CD4-positive, alpha-beta T cell (primary cell): ENCODE measurements at regions not wholly inside any gene's neighbourhood (a gene's known extent, or its start where the extent isn't known, plus 50 kb on each side); places are given as distances from the start of the nearest gene placed in this dataset.

Experiments used
- ATAC-seq: fragments of 200-7000 bp; cut with Tn5 transposase; one replicate; pipeline ENCODE4 v1.10.0; 2022; ENCODE audit warnings: mild to moderate bottlenecking; ENCODE audit not compliant: poor library complexity
- CTCF ChIA-PET: fragments of 350-600 bp; sonication (Branson Sonifier 250); formaldehyde crosslinking; loops from one replicate; lab custom pipeline; 2021; ENCODE audit warnings: antibody characterized with exemption, inconsistent platforms; lab: Charles Lee
- POLR2A ChIA-PET: fragments of 350-600 bp; sonication (Branson Sonifier 250); formaldehyde crosslinking; loops from one replicate; lab custom pipeline; 2021; ENCODE audit warnings: antibody characterized with exemption, inconsistent platforms; lab: Charles Lee
- DNase-seq, 14 experiments: peaks; one replicate each; pipeline ENCODE4 v3.0.0-alpha.2; 2013 to 2020; ENCODE audit warnings: mixed read lengths in 2 of 14
- H3K27ac ChIP-seq, 2 donors: one replicate each; pipeline versions ENCODE4 v1.5.1 to v1.7.0; 2013; ENCODE audit warnings: low read length in 2 of 2, low read depth in 1 of 2, mild to moderate bottlenecking in 1 of 2
- H3K27me3 ChIP-seq, 2 experiments: 1 replicate in 1 of 2; 2 replicates in 1 of 2; pipeline versions ENCODE4 v1.6.1 to v1.7.0; 2013; ENCODE audit warnings: low read length in 2 of 2, control low read depth in 1 of 2, mild to moderate bottlenecking in 1 of 2, moderate library complexity in 1 of 2; ENCODE audit not compliant: insufficient read depth in 2 of 2, control insufficient read depth in 1 of 2
- H3K36me3 ChIP-seq: one replicate; pipeline ENCODE4 v1.6.1; 2013; ENCODE audit warnings: low read length, control low read depth; ENCODE audit not compliant: insufficient read depth
- H3K4me1 ChIP-seq: one replicate; pipeline ENCODE4 v1.6.1; 2013; ENCODE audit warnings: low read length, control low read depth; ENCODE audit not compliant: insufficient read depth
- H3K4me3 ChIP-seq: one replicate; pipeline ENCODE4 v1.5.1; 2013; ENCODE audit warnings: mild to moderate bottlenecking, low read length, moderate library complexity
- H3K9me3 ChIP-seq, 2 experiments: 1 replicate in 1 of 2; 2 replicates in 1 of 2; pipeline versions ENCODE4 v1.6.1 to v1.7.0; 2013; ENCODE audit warnings: low read length in 2 of 2, mild to moderate bottlenecking in 2 of 2, control low read depth in 1 of 2, moderate library complexity in 1 of 2; ENCODE audit not compliant: control insufficient read depth in 1 of 2, insufficient read depth in 1 of 2
- H3K27ac Mint-ChIP-seq: one replicate; pipeline ENCODE4 v1.8.0; 2020; ENCODE audit warnings: mixed read lengths
- H3K27me3 Mint-ChIP-seq: one replicate; pipeline ENCODE4 v1.8.0; 2021; ENCODE audit warnings: mixed read lengths
- H3K36me3 Mint-ChIP-seq: one replicate; pipeline ENCODE4 v1.8.0; 2021; ENCODE audit warnings: low read depth, mixed read lengths
- H3K4me1 Mint-ChIP-seq: one replicate; pipeline ENCODE4 v1.8.0; 2021; ENCODE audit warnings: low read depth, mixed read lengths
- H3K4me3 Mint-ChIP-seq: one replicate; pipeline ENCODE4 v1.8.0; 2020; ENCODE audit warnings: mild to moderate bottlenecking, mixed read lengths
- H3K9me3 Mint-ChIP-seq: one replicate; pipeline ENCODE4 v1.8.0; 2020; ENCODE audit warnings: mixed read lengths
- intact Hi-C, 2 experiments: fragments of 100-400 bp; cut with DNase I in 1 of 2; cut with micrococcal nuclease in 1 of 2; formaldehyde crosslinking; loops; one replicate each; pipeline versions ENCODE4 v1.15.1 to v1.9.0; 2023 to 2025; cut with DNase I, micrococcal nuclease
- TF ChIP-seq, protein P1 (sequence below): fragments of 200-600 bp; IDR thresholded peaks from one replicate; pipeline ENCODE4 v1.8.0; 2022; ENCODE audit warnings: antibody characterized with exemption, mild to moderate bottlenecking

DNA sequence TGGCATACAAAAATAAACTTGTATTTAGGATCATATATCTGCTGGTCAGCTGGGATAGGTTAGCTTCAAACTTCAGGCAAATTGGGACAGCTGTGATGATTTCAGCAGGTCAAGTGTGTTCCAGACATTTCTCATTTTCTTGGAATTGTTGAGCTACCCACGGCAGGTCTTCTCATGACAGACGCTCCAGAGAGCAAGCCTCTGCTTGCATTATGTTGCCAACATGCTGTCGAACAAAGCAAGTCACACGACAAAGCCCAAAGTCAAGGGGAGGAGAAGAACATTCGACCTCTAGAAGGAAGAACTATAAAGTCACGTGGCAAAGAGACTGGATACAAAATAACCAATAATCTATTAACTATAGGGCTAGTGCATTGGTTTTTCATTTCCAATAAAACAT lies 103.5 kb downstream of the RAB18 start:
- Mint-ChIP-seq H3K36me3 (no peaks in the 10 kb centered on the region), H3K27me3 (no peaks in the 10 kb centered on the region), H3K4me1 (peaks cover 3% of the 10 kb centered on the region), H3K9me3 (no peaks in the 10 kb centered on the region), H3K27ac (no peak overlapping the region), H3K4me3 (no peak overlapping the region)
- TF ChIP-seq, protein P1, sequence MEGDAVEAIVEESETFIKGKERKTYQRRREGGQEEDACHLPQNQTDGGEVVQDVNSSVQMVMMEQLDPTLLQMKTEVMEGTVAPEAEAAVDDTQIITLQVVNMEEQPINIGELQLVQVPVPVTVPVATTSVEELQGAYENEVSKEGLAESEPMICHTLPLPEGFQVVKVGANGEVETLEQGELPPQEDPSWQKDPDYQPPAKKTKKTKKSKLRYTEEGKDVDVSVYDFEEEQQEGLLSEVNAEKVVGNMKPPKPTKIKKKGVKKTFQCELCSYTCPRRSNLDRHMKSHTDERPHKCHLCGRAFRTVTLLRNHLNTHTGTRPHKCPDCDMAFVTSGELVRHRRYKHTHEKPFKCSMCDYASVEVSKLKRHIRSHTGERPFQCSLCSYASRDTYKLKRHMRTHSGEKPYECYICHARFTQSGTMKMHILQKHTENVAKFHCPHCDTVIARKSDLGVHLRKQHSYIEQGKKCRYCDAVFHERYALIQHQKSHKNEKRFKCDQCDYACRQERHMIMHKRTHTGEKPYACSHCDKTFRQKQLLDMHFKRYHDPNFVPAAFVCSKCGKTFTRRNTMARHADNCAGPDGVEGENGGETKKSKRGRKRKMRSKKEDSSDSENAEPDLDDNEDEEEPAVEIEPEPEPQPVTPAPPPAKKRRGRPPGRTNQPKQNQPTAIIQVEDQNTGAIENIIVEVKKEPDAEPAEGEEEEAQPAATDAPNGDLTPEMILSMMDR: no peak
- POLR2A ChIA-PET: no interaction called here
- H3K27ac ChIP-seq: no peak overlapping the region
- no peaks in the 10 kb centered on the region for H3K27me3 ChIP-seq
- CTCF ChIA-PET: interaction anchor here (1.3 kb wide), 1 partner anchor 8 kb away, joined by 3 read pairs; no protein-coding TSS in a partner anchor
- DNase-seq: no peak
- H3K9me3 ChIP-seq: no peaks in the 10 kb centered on the region
- intact Hi-C loops: no loop called here
- no peak overlapping the region for H3K4me3 ChIP-seq
- H3K4me1 ChIP-seq: no peaks in the 10 kb centered on the region
- no peaks in the 10 kb centered on the region for H3K36me3 ChIP-seq
- no peak for ATAC-seq

DNA sequence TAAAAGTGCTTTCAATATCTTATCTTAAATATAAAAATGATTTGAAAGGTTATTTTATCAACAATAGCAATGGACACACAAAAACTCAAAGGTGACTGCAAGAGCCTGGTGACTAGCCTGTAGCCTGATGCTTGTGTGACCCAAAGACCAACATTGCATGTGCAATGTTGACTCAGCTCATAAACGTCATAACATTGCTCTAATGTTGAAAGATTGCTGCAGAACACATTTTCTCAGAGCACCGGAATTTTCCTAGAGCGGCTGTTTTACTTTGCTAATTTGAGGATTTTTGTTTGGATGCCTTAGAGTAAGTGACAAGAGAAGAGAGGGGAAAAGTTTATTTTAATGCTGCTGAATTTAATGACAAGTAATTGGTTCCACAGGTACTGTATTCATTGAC lies 107.1 kb downstream of the RAB18 start:
- H3K36me3 Mint-ChIP-seq: no peaks in the 10 kb centered on the region
- peaks cover 2% of the 10 kb centered on the region for H3K27me3 Mint-ChIP-seq
- POLR2A ChIA-PET: no interaction called here
- DNase-seq: no peak
- H3K9me3 Mint-ChIP-seq: no peaks in the 10 kb centered on the region
- Histone ChIP-seq H3K4me3 (no peak overlapping the region), H3K27me3 (no peaks in the 10 kb centered on the region), H3K4me1 (no peaks in the 10 kb centered on the region), H3K27ac (no peak overlapping the region), H3K9me3 (peaks cover 0 to 3% of the 10 kb centered on the region in 2 experiments), H3K36me3 (no peaks in the 10 kb centered on the region)
- H3K27ac Mint-ChIP-seq: no peak overlapping the region
- TF ChIP-seq, protein P1: no peak
- intact Hi-C loops: no loop called here
- H3K4me3 Mint-ChIP-seq: no peak overlapping the region
- peaks cover 3% of the 10 kb centered on the region for H3K4me1 Mint-ChIP-seq
- CTCF ChIA-PET: no interaction called here
- ATAC-seq: no peak

DNA sequence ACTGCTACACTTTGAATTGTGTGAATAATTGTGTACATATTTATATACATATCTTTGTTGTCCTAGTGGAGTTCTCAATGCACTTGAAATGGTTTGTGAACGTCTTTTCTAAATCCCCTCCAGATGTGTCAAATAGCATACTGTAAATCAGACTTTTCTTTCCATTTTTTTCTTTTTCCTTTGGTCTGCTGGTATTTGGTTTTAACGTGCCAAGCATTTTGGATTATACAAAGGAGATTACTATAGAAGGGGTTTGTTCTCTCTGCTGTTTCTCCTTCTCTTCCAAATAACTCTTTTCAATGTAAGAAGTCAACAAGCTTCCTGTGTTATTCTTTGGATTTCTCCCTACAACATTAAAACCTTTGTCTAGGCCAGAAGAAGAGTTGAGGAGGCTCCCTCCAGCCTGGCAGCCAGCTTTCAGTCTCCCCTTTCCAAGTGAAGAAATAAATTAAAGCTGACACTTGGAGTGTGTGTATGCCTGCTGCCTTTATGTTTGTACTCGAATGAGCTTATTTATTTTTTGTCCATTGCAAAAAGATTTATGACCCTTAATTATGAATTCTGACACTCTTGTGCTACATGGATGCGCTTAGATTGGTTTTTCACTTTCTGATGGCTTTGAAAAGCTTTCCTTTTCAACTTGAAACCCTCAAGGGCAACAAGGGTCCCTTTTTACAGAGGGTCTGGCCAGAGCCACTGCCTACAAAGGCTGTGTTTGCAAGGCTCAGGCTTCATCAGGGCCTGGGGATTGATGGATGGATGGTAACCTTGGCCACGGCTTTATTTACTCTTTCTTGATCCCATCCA lies 107.8 kb downstream of the RAB18 start:
- TF ChIP-seq, protein P1: no peak
- POLR2A ChIA-PET: no interaction called here
- Histone ChIP-seq H3K9me3 (peaks cover 0 to 3% of the 10 kb centered on the region in 2 experiments), H3K27me3 (no peaks in the 10 kb centered on the region), H3K4me3 (no peak overlapping the region), H3K4me1 (no peaks in the 10 kb centered on the region), H3K27ac (no peak overlapping the region), H3K36me3 (no peaks in the 10 kb centered on the region)
- H3K4me1 Mint-ChIP-seq: peaks cover 3% of the 10 kb centered on the region
- H3K9me3 Mint-ChIP-seq: no peaks in the 10 kb centered on the region
- no peak for DNase-seq
- no peak overlapping the region for H3K27ac Mint-ChIP-seq
- H3K4me3 Mint-ChIP-seq: no peak overlapping the region
- intact Hi-C loops: no loop called here
- no peak for ATAC-seq
- H3K27me3 Mint-ChIP-seq: peaks cover 4% of the 10 kb centered on the region
- no peaks in the 10 kb centered on the region for H3K36me3 Mint-ChIP-seq
- CTCF ChIA-PET: no interaction called here
